GM12878 (cell line): ENCODE measurements at regions not wholly inside any gene's neighbourhood (a gene's known extent, or its start where the extent isn't known, plus 50 kb on each side); places are given as distances from the start of the nearest gene placed in this dataset.

Experiments
- ATAC-seq: fragments of 200-7000 bp; cut with Tn5 transposase; 3 replicates; pipeline ENCODE4 v1.9.1; 2020; ENCODE audit warnings: mild to moderate bottlenecking, moderate library complexity
- BruUV-seq: library from RNA; stranded (reverse); fragments of 400-500 nt; replicated peaks from 2 replicates; lab custom pipeline; 2021; lab: Mats Ljungman, UMichigan
- CTCF ChIA-PET: fragments of 300-600 bp; sonication (Branson Sonifier 250); formaldehyde crosslinking; extraction: SDS; loops from one replicate; lab custom pipeline; 2021; ENCODE audit warnings: inconsistent platforms; lab: Yijun Ruan, JAX
- POLR2A ChIA-PET: fragments of 350-600 bp; formaldehyde crosslinking; extraction: SDS; loops from one replicate; lab custom pipeline; 2021; ENCODE audit warnings: inconsistent platforms; lab: Charles Lee
- RAD21 ChIA-PET: fragments of 300-600 bp; sonication (Branson Sonifier 250); formaldehyde crosslinking; loops from one replicate; lab custom pipeline; 2023; ENCODE audit warnings: antibody characterized with exemption; ENCODE audit not compliant: unreplicated experiment; lab: Charles Lee
- SMC1A ChIA-PET: fragments of 300-600 bp; sonication (Branson Sonifier 250); formaldehyde crosslinking; loops from one replicate; lab custom pipeline; 2023; ENCODE audit not compliant: unreplicated experiment, uncharacterized antibody; lab: Charles Lee
- DNase-seq: peaks from one replicate; pipeline ENCODE4 v3.0.0-alpha.2; 2011; ENCODE audit warnings: low read depth, low spot score
- FAIRE-seq: peaks from 3 replicates; lab custom pipeline; 2011; peaks lifted over from hg19 to GRCh38; lab: Jason Lieb, UNC
- H2AFZ ChIP-seq: 2 replicates; pipeline ENCODE4 v1.6.0; 2011; ENCODE audit warnings: low read depth, low read length, control low read depth; ENCODE audit not compliant: control insufficient read depth
- H3K27ac ChIP-seq: 2 replicates; pipeline ENCODE4 v1.5.1; 2011; ENCODE audit warnings: control low read depth; ENCODE audit not compliant: control insufficient read depth, insufficient read depth
- H3K27me3 ChIP-seq, 2 experiments: replicated peaks in 1 of 2; 2 replicates each; pipeline versions ENCODE4 v1.6.0 to v1.6.1; 2011; ENCODE audit warnings: low read length in 1 of 2; ENCODE audit not compliant: control insufficient read depth in 2 of 2, insufficient read depth in 2 of 2
- H3K36me3 ChIP-seq, 2 experiments: 2 replicates each; pipeline ENCODE4 v1.5.1; 2011; ENCODE audit warnings: low read length in 1 of 2; ENCODE audit not compliant: control insufficient read depth in 2 of 2, insufficient read depth in 2 of 2
- H3K4me1 ChIP-seq: 2 replicates; pipeline ENCODE4 v1.6.1; 2011; ENCODE audit warnings: mild to moderate bottlenecking, low read length, moderate library complexity, mixed read lengths; ENCODE audit not compliant: control insufficient read depth, insufficient read depth
- H3K4me2 ChIP-seq: 2 replicates; pipeline ENCODE4 v1.6.0; 2011; ENCODE audit warnings: control low read depth; ENCODE audit not compliant: control insufficient read depth, insufficient read depth
- H3K4me3 ChIP-seq: fragments of 200-600 bp; sonication (generic); 2 replicates; pipeline ENCODE4 v1.5.1; 2016
- H3K79me2 ChIP-seq: 2 replicates; pipeline ENCODE4 v1.6.0; 2011; ENCODE audit warnings: low read length; ENCODE audit not compliant: control insufficient read depth, insufficient read depth
- H3K9ac ChIP-seq: 2 replicates; pipeline ENCODE4 v1.8.0; 2011; ENCODE audit warnings: low read length, control low read depth, mixed read lengths; ENCODE audit not compliant: control insufficient read depth, insufficient read depth
- H3K9me3 ChIP-seq: replicated peaks from 3 replicates; pipeline ENCODE4 v1.5.1; 2011; ENCODE audit warnings: mild to moderate bottlenecking, low read length; ENCODE audit not compliant: control insufficient read depth, insufficient read depth
- H4K20me1 ChIP-seq: 2 replicates; pipeline ENCODE4 v1.6.0; 2011; ENCODE audit not compliant: control insufficient read depth, insufficient read depth
- BCL11A ChIP-seq: IDR thresholded peaks from 2 replicates; pipeline ENCODE4 v1.6.1; 2011; ENCODE audit warnings: low read depth, low read length
- BRCA1 ChIP-seq: IDR thresholded peaks from 2 replicates; pipeline ENCODE4 v1.6.1; 2011; ENCODE audit warnings: low read depth, low read length, improper control_type of control experiment
- EP300 ChIP-seq, 2 experiments: fragments of 150-350 bp in 1 of 2; IDR thresholded peaks; 2 replicates each; pipeline ENCODE4 v1.6.1; 2011 to 2012; ENCODE audit warnings: low read depth in 2 of 2, low read length in 2 of 2, borderline replicate concordance in 1 of 2, improper control_type of control experiment in 1 of 2, inconsistent platforms in 1 of 2; ENCODE audit not compliant: control insufficient read depth in 1 of 2
- HDAC2 ChIP-seq: fragments of 200-600 bp; sonication (generic); IDR thresholded peaks from 2 replicates; pipeline ENCODE4 v1.6.1; 2017
- KLF5 ChIP-seq: fragments of 450-650 bp; IDR thresholded peaks from 2 replicates; pipeline ENCODE4 v1.6.1; 2014; ENCODE audit warnings: mild to moderate bottlenecking; ENCODE audit not compliant: partially characterized antibody
- PAX5 ChIP-seq: IDR thresholded peaks from 2 replicates; pipeline ENCODE4 v1.6.1; 2011; ENCODE audit warnings: low read depth, low read length, borderline replicate concordance
- POLR2AphosphoS5 ChIP-seq: IDR thresholded peaks from 2 replicates; pipeline ENCODE4 v1.6.1; 2011; ENCODE audit warnings: mild to moderate bottlenecking, low read length, inconsistent platforms
- WGBS: methylation state at CpG from one replicate; pipeline ENCODE4 v1.1.6; 2016; ENCODE audit warnings: low lambda C conversion rate; ENCODE audit not compliant: insufficient replicate concordance, insufficient coverage; ENCODE audit errors: missing lambda C conversion rate; 5-methylcytosine and 5-hydroxymethylcytosine counted together
- in situ Hi-C: fragments of 300-500 bp; cut with MboI; formaldehyde crosslinking; loops from 9 replicates; pipeline ENCODE4 v1.14.3; 2018; ENCODE audit warnings: mixed read lengths
- intact Hi-C: fragments of 100-400 bp; cut with micrococcal nuclease; formaldehyde crosslinking; loops from one replicate; pipeline ENCODE4 v1.14.2; 2022; ENCODE audit not compliant: unreplicated experiment
- TF ChIP-seq, protein P1 (sequence below): fragments of 450-650 bp; IDR thresholded peaks from 2 replicates; pipeline ENCODE4 v1.6.1; 2016; ENCODE audit warnings: mild to moderate bottlenecking, moderate library complexity, borderline replicate concordance
- TF ChIP-seq, protein P2 (sequence below): fragments of 450-650 bp; IDR thresholded peaks from 2 replicates; pipeline ENCODE4 v1.6.1; 2016; ENCODE audit warnings: mild to moderate bottlenecking

DNA sequence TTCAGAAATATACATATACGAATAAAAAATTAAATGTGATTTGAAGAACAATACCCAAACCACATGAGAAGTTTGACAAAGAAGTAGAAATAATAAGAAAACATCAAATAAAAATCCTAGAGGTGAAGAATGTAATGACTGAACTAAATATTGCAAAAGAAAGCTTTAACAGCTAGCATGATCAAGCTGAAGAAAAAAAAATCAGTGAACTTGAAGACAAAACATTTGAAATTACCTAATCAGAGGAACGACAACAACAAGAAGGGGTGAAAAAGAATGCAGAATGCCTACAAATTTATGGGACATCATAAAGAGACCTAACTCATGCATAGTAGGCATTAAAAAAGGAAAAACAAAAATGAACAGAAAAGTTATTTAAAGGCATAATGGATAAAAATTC is 60.5 kb upstream of the SPEF2 start:
- Histone ChIP-seq H3K27ac (no peak overlapping the region), H3K9ac (no peak overlapping the region), H3K4me1 (no peaks in the 10 kb centered on the region), H3K4me3 (no peak overlapping the region), H3K4me2 (no peak overlapping the region), H3K79me2 (no peaks in the 10 kb centered on the region), H3K9me3 (no peaks in the 10 kb centered on the region; the same call in 2 of the 3 replicates), H3K27me3 (no peaks in the 10 kb centered on the region), H4K20me1 (no peaks in the 10 kb centered on the region), H3K36me3 (no peaks in the 10 kb centered on the region), H2AFZ (no peak overlapping the region)
- WGBS, result 15% methylated on average over 2 of the region's 2 CpGs
- no peak for TF ChIP-seq HDAC2
- TF ChIP-seq POLR2AphosphoS5, result no peak
- TF ChIP-seq, protein P1, sequence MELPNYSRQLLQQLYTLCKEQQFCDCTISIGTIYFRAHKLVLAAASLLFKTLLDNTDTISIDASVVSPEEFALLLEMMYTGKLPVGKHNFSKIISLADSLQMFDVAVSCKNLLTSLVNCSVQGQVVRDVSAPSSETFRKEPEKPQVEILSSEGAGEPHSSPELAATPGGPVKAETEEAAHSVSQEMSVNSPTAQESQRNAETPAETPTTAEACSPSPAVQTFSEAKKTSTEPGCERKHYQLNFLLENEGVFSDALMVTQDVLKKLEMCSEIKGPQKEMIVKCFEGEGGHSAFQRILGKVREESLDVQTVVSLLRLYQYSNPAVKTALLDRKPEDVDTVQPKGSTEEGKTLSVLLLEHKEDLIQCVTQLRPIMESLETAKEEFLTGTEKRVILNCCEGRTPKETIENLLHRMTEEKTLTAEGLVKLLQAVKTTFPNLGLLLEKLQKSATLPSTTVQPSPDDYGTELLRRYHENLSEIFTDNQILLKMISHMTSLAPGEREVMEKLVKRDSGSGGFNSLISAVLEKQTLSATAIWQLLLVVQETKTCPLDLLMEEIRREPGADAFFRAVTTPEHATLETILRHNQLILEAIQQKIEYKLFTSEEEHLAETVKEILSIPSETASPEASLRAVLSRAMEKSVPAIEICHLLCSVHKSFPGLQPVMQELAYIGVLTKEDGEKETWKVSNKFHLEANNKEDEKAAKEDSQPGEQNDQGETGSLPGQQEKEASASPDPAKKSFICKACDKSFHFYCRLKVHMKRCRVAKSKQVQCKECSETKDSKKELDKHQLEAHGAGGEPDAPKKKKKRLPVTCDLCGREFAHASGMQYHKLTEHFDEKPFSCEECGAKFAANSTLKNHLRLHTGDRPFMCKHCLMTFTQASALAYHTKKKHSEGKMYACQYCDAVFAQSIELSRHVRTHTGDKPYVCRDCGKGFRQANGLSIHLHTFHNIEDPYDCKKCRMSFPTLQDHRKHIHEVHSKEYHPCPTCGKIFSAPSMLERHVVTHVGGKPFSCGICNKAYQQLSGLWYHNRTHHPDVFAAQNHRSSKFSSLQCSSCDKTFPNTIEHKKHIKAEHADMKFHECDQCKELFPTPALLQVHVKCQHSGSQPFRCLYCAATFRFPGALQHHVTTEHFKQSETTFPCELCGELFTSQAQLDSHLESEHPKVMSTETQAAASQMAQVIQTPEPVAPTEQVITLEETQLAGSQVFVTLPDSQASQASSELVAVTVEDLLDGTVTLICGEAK, result no peak
- FAIRE-seq (no peak), DNase-seq (no peak), ATAC-seq (no peak)
- ChIA-PET SMC1A (no interaction called here), CTCF (interaction anchor here (0.9 kb wide), 1 partner anchor 7 kb away, joined by 3 read pairs; no protein-coding TSS in a partner anchor), RAD21 (no interaction called here), POLR2A (no interaction called here)
- BruUV-seq, result no TSS peak
- intact Hi-C loops, result no loop called here
- in situ Hi-C loops, result no loop called here

DNA sequence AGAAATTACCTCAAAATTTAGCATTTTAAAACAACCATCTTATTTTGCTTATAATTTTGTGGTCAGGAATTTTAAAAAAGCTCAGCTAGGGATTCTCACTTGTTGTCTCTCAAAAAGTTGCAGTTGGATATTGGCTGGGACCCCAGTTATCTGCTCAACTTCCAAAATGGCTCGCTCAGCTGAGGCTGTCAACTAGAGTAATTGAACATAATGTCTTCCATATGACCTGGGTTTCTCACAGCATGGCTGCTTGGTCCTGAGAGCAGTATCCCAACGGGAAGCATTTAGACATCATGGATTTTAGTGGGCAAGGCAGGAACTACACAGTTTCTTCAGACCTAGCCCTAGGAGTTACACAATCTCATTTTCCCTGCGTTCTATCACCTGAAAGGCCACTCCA is 63.6 kb upstream of the SPEF2 start:
- Histone ChIP-seq H3K4me1 (no peaks in the 10 kb centered on the region), H4K20me1 (no peaks in the 10 kb centered on the region), H2AFZ (no peak overlapping the region), H3K27me3 (no peaks in the 10 kb centered on the region), H3K27ac (no peak overlapping the region), H3K36me3 (no peaks in the 10 kb centered on the region), H3K79me2 (no peaks in the 10 kb centered on the region), H3K4me2 (no peak overlapping the region), H3K9ac (no peak overlapping the region), H3K9me3 (no peaks in the 10 kb centered on the region; the same call in 2 of the 3 replicates), H3K4me3 (no peak overlapping the region)
- RAD21 ChIA-PET, result no interaction called here
- ATAC-seq (no peak), FAIRE-seq (no peak), DNase-seq (no peak)
- WGBS, result 10% methylated on average over 3 of the region's 3 CpGs
- CTCF ChIA-PET, result interaction anchor here (1.1 kb wide), 1 partner anchor 10 kb away, joined by 3 read pairs; no protein-coding TSS in a partner anchor
- POLR2A ChIA-PET, result no interaction called here
- in situ Hi-C loops, result no loop called here
- SMC1A ChIA-PET, result no interaction called here
- intact Hi-C loops, result no loop called here
- BruUV-seq, result no TSS peak
- TF ChIP-seq EP300 (IDR thresholded peaks at IDR 0.05; ENCODE audit: borderline replicate concordance in 1 of 2, control insufficient read depth in 1 of 2, low read depth in 2 of 2, low read length in 2 of 2) (no peak), BRCA1 (no peak), BCL11A (no peak), KLF5 (no peak), PAX5 (no peak)
- TF ChIP-seq, protein P2, sequence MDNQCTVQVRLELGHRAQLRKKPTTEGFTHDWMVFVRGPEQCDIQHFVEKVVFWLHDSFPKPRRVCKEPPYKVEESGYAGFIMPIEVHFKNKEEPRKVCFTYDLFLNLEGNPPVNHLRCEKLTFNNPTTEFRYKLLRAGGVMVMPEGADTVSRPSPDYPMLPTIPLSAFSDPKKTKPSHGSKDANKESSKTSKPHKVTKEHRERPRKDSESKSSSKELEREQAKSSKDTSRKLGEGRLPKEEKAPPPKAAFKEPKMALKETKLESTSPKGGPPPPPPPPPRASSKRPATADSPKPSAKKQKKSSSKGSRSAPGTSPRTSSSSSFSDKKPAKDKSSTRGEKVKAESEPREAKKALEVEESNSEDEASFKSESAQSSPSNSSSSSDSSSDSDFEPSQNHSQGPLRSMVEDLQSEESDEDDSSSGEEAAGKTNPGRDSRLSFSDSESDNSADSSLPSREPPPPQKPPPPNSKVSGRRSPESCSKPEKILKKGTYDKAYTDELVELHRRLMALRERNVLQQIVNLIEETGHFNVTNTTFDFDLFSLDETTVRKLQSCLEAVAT, result no peak
